SK-N-SH treated with all-trans-retinoic acid at 6 μM for 48 hours (cell line): ENCODE measurements at regions not wholly inside any gene's neighbourhood (a gene's known extent, or its start where the extent isn't known, plus 50 kb on each side); places are given as distances from the start of the nearest gene placed in this dataset.

Source experiments
- ATAC-seq: fragments of 200-7000 bp; cut with Tn5 transposase; 3 replicates; pipeline ENCODE4 v1.9.1; 2020; ENCODE audit warnings: mild to moderate bottlenecking, moderate library complexity
- ARNTL ChIP-seq: fragments of 450-650 bp; formaldehyde crosslinking; IDR thresholded peaks from 2 replicates; pipeline ENCODE4 v1.5.0; 2020; ENCODE audit warnings: low read depth, mild to moderate bottlenecking, moderate library complexity, borderline replicate concordance
- BACH2 ChIP-seq: fragments of 250-450 bp; sonication (Bioruptor Pico); IDR thresholded peaks from 2 replicates; pipeline ENCODE4 v1.9.0; 2021; ENCODE audit warnings: mild to moderate bottlenecking, borderline replicate concordance
- CREB5 ChIP-seq: fragments of 250-450 bp; sonication (Bioruptor Pico); IDR thresholded peaks from 2 replicates; pipeline ENCODE4 v1.5.1; 2020; ENCODE audit warnings: low read depth, mild to moderate bottlenecking, moderate library complexity
- CSDC2 ChIP-seq: fragments of 250-450 bp; sonication (Bioruptor Pico); IDR thresholded peaks from 2 replicates; pipeline ENCODE4 v1.5.0; 2020; ENCODE audit warnings: mild to moderate bottlenecking, moderate library complexity
- CSRNP3 ChIP-seq: fragments of 250-450 bp; sonication (Bioruptor Pico); IDR thresholded peaks from 2 replicates; pipeline ENCODE4 v1.5.1; 2021; ENCODE audit warnings: mild to moderate bottlenecking, moderate library complexity
- ESRRG ChIP-seq: fragments of 250-450 bp; sonication (Bioruptor Pico); IDR thresholded peaks from 2 replicates; pipeline ENCODE4 v1.6.1; 2021; ENCODE audit warnings: mild to moderate bottlenecking
- GLIS3 ChIP-seq: fragments of 250-450 bp; sonication (Bioruptor Pico); IDR thresholded peaks from 2 replicates; pipeline ENCODE4 v1.5.0; 2020; ENCODE audit warnings: mild to moderate bottlenecking, moderate library complexity
- ISL1 ChIP-seq: fragments of 250-450 bp; sonication (Bioruptor Pico); IDR thresholded peaks from 2 replicates; pipeline ENCODE4 v2.1.2; 2022; ENCODE audit warnings: mild to moderate bottlenecking, moderate library complexity
- OSR1 ChIP-seq: fragments of 250-450 bp; sonication (Bioruptor Pico); IDR thresholded peaks from 2 replicates; pipeline ENCODE4 v1.8.0; 2022; ENCODE audit warnings: moderate library complexity, mild to moderate bottlenecking, inconsistent platforms
- POU6F1 ChIP-seq: fragments of 250-450 bp; sonication (Bioruptor Pico); IDR thresholded peaks from 2 replicates; pipeline ENCODE4 v1.8.0; 2021; ENCODE audit warnings: low read depth, mild to moderate bottlenecking, moderate library complexity, borderline replicate concordance
- PPARA ChIP-seq: fragments of 250-450 bp; sonication (Bioruptor Pico); IDR thresholded peaks from 2 replicates; pipeline ENCODE4 v1.5.0; 2020; ENCODE audit warnings: mild to moderate bottlenecking, borderline replicate concordance
- RARB ChIP-seq: fragments of 250-450 bp; sonication (Bioruptor Pico); IDR thresholded peaks from 2 replicates; pipeline ENCODE4 v1.8.0; 2021; ENCODE audit warnings: mild to moderate bottlenecking, moderate library complexity
- SNAI2 ChIP-seq: fragments of 250-450 bp; sonication (Bioruptor Pico); IDR thresholded peaks from 2 replicates; pipeline ENCODE4 v1.5.0; 2020; ENCODE audit warnings: mild to moderate bottlenecking, moderate library complexity
- TCF4 ChIP-seq: fragments of 250-450 bp; sonication (Bioruptor Pico); IDR thresholded peaks from 2 replicates; pipeline ENCODE4 v1.8.0; 2021; ENCODE audit warnings: mild to moderate bottlenecking, moderate library complexity, borderline replicate concordance
- TOX ChIP-seq: fragments of 250-450 bp; sonication (Bioruptor Pico); IDR thresholded peaks from 2 replicates; pipeline ENCODE4 v1.8.0; 2021; ENCODE audit warnings: mild to moderate bottlenecking, moderate library complexity, borderline replicate concordance
- ZC3H10 ChIP-seq: fragments of 250-450 bp; sonication (Bioruptor Pico); IDR thresholded peaks from 2 replicates; pipeline ENCODE4 v1.5.1; 2021; ENCODE audit warnings: mild to moderate bottlenecking, moderate library complexity
- ZFP3 ChIP-seq: fragments of 250-450 bp; sonication (Bioruptor Pico); IDR thresholded peaks from 2 replicates; pipeline ENCODE4 v1.5.0; 2020; ENCODE audit warnings: mild to moderate bottlenecking, moderate library complexity
- ZFP30 ChIP-seq: fragments of 450-650 bp; formaldehyde crosslinking; IDR thresholded peaks from 2 replicates; pipeline ENCODE4 v1.5.0; 2022; ENCODE audit warnings: mild to moderate bottlenecking, moderate library complexity
- ZNF70 ChIP-seq: fragments of 450-650 bp; formaldehyde crosslinking; IDR thresholded peaks from 2 replicates; pipeline ENCODE4 v1.5.0; 2020; ENCODE audit warnings: mild to moderate bottlenecking, moderate library complexity
- ZNF8 ChIP-seq: fragments of 450-650 bp; formaldehyde crosslinking; IDR thresholded peaks from 2 replicates; pipeline ENCODE4 v1.5.0; 2020; ENCODE audit warnings: mild to moderate bottlenecking, moderate library complexity
- TF ChIP-seq, protein P1 (sequence below): fragments of 250-450 bp; sonication (Bioruptor Pico); IDR thresholded peaks from 2 replicates; pipeline ENCODE4 v1.5.0; 2020; ENCODE audit warnings: mild to moderate bottlenecking, moderate library complexity

DNA sequence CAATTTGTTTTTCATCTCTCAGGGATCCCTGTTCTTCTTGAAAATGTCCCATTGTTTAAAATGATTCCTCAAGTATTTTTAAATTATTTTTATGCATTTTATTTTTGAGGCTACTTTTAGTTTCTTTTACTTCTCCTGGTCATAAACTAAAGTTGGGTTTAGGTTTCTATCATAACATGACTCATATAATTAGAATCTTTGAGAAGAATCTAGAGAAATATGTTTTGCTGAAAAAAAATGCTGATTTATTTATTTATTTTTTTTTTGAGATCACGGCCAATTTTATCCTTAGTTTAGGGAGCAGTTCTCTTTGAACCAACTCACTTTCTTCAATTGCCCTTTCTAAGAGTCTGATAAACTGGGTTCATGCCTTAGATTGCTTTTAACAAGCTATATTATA is 1157.1 kb downstream of the BCL11B start (continued):
- no peak for TF ChIP-seq TCF4
- TF ChIP-seq, protein P1, sequence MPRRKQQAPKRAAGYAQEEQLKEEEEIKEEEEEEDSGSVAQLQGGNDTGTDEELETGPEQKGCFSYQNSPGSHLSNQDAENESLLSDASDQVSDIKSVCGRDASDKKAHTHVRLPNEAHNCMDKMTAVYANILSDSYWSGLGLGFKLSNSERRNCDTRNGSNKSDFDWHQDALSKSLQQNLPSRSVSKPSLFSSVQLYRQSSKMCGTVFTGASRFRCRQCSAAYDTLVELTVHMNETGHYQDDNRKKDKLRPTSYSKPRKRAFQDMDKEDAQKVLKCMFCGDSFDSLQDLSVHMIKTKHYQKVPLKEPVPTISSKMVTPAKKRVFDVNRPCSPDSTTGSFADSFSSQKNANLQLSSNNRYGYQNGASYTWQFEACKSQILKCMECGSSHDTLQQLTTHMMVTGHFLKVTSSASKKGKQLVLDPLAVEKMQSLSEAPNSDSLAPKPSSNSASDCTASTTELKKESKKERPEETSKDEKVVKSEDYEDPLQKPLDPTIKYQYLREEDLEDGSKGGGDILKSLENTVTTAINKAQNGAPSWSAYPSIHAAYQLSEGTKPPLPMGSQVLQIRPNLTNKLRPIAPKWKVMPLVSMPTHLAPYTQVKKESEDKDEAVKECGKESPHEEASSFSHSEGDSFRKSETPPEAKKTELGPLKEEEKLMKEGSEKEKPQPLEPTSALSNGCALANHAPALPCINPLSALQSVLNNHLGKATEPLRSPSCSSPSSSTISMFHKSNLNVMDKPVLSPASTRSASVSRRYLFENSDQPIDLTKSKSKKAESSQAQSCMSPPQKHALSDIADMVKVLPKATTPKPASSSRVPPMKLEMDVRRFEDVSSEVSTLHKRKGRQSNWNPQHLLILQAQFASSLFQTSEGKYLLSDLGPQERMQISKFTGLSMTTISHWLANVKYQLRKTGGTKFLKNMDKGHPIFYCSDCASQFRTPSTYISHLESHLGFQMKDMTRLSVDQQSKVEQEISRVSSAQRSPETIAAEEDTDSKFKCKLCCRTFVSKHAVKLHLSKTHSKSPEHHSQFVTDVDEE, result no peak
- no peak for TF ChIP-seq ZNF70 (CRISPR knock-in tag)
- no peak for TF ChIP-seq GLIS3 (CRISPR knock-in tag)
- TF ChIP-seq ESRRG (CRISPR knock-in tag), result no peak
- no peak for TF ChIP-seq CSDC2
- no peak for TF ChIP-seq ZNF8 (CRISPR knock-in tag)
- TF ChIP-seq, all 23 proteins: peak for 0

GRCh38 chr14:98118749-98119148 is 1153.2 kb downstream of the BCL11B start:
- TF ChIP-seq ZFP30 (CRISPR knock-in tag), result no peak
- no peak for TF ChIP-seq ZNF8 (CRISPR knock-in tag)
- no peak for TF ChIP-seq ISL1
- no peak for TF ChIP-seq CSRNP3
- TF ChIP-seq TCF4, result no peak
- TF ChIP-seq ARNTL (CRISPR knock-in tag), result no peak
- TF ChIP-seq TOX (CRISPR knock-in tag), result no peak
- TF ChIP-seq SNAI2, result no peak
- TF ChIP-seq BACH2, result no peak
- TF ChIP-seq, protein P1, result no peak
- no peak for TF ChIP-seq ZNF70 (CRISPR knock-in tag)
- no peak for TF ChIP-seq CSDC2
- no peak for TF ChIP-seq GLIS3 (CRISPR knock-in tag)
- no peak for TF ChIP-seq ZC3H10 (CRISPR knock-in tag)
- TF ChIP-seq OSR1 (CRISPR knock-in tag), result no peak
- TF ChIP-seq RARB (CRISPR knock-in tag), result no peak
- no peak for TF ChIP-seq ZFP3 (CRISPR knock-in tag)
- ATAC-seq, result no peak

GRCh38 chr14:98119739-98120138 is 1152.3 kb downstream of the BCL11B start:
- no peak for ATAC-seq
- TF ChIP-seq ZNF8 (CRISPR knock-in tag), result no peak

DNA sequence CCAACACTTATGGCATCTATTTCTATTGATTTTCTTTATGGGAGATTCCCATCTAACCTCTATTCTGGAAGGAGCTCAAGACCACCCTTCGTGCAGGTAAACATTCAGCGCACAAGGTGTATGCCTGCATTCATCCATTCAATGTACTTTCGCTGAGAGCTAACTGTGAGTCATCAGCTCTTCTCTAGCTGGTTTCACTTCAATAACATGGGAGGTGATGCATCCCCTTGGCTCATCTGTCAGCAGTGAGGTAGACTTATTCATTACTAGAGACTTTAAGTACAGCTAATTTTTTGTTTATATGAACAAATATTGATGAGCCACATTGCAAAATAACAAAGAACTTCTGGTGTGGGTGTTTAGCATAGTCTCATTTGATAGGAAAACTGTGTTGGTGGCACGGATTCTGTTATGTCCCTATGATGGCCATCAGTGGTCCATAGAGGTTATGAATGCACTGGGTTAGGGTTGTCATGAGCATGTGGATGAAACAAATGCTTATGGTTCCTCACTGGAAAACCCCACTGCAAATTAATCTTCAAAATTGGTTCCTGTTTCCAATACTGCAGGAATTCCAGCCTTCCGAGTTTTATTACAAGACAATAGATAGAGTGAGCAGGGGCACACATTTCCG is 1151.0 kb downstream of the BCL11B start:
- no peak for ATAC-seq
- TF ChIP-seq CSDC2 (no peak), ARNTL (CRISPR knock-in tag) (no peak), CREB5 (no peak), ZFP3 (CRISPR knock-in tag) (no peak), TOX (CRISPR knock-in tag) (no peak)

- TF ChIP-seq CSRNP3, result no peak
- no peak for TF ChIP-seq RARB (CRISPR knock-in tag)
- no peak for TF ChIP-seq ESRRG (CRISPR knock-in tag)
- TF ChIP-seq TCF4, result no peak
- no peak for TF ChIP-seq ARNTL (CRISPR knock-in tag)
- TF ChIP-seq ZNF8 (CRISPR knock-in tag), result no peak
- no peak for TF ChIP-seq PPARA
- no peak for TF ChIP-seq OSR1 (CRISPR knock-in tag)
- TF ChIP-seq ZFP30 (CRISPR knock-in tag), result no peak
- no peak for TF ChIP-seq ZNF70 (CRISPR knock-in tag)
- no peak for TF ChIP-seq ZC3H10 (CRISPR knock-in tag)
- TF ChIP-seq POU6F1 (CRISPR knock-in tag), result no peak
- TF ChIP-seq SNAI2, result no peak
- TF ChIP-seq ZFP3 (CRISPR knock-in tag), result no peak
- TF ChIP-seq BACH2, result no peak
- ATAC-seq, result no peak
These were observed 1149.5 kb downstream of the BCL11B start for GRCh38 chr14:98122527-98122926.
